ENCODE measurements at regions not wholly inside any gene's neighbourhood (a gene's known extent, or its start where the extent isn't known, plus 50 kb on each side); places are given as distances from the start of the nearest gene placed in this dataset.

GRCh38 chr14:87161502-87161901 is 831.5 kb downstream of the GALC start:
- DNase-seq (ENCODE audit: low read depth) = no peak

GRCh38 chr14:87160989-87161388 is 832.0 kb downstream of the GALC start:
- DNase-seq (ENCODE audit: low read depth) = no peak

- DNase-seq (ENCODE audit: low read depth) = no peak
Observed at GRCh38 chr14:87158283-87158682, 834.7 kb downstream of the GALC start.

- no peak for DNase-seq (ENCODE audit: low read depth)
Observed at GRCh38 chr14:87156878-87157277, 836.1 kb downstream of the GALC start.

GRCh38 chr14:87155856-87156488 is 837.0 kb downstream of the GALC start:
- no peak for DNase-seq (ENCODE audit: low read depth)

GRCh38 chr14:87153901-87154300 is 839.1 kb downstream of the GALC start:
- no peak for DNase-seq (ENCODE audit: low read depth)

GRCh38 chr14:87153391-87153790 is 839.6 kb downstream of the GALC start:
- DNase-seq (ENCODE audit: low read depth) = no peak

- no peak for DNase-seq (ENCODE audit: low read depth)
Observed at GRCh38 chr14:87152693-87153092, 840.3 kb downstream of the GALC start.

- DNase-seq (ENCODE audit: low read depth) = peak; percentile 91
Observed at GRCh38 chr14:87149583-87150354, 843.2 kb downstream of the GALC start.

- peak; percentile 44 for DNase-seq (ENCODE audit: low read depth)
Observed at GRCh38 chr14:87148655-87149054, 844.3 kb downstream of the GALC start.

- DNase-seq (ENCODE audit: low read depth) = no peak
Observed at GRCh38 chr14:87142551-87143211, 850.3 kb downstream of the GALC start.

- DNase-seq (ENCODE audit: low read depth) = no peak
Observed at GRCh38 chr14:87141801-87142200, 851.2 kb downstream of the GALC start.

GRCh38 chr14:87139299-87139698 is 853.7 kb downstream of the GALC start:
- DNase-seq (ENCODE audit: low read depth) = no peak

- DNase-seq (ENCODE audit: low read depth) = peak; percentile 77
Observed at GRCh38 chr14:87133073-87133801, 859.7 kb downstream of the GALC start.

GRCh38 chr14:87131879-87132278 is 861.1 kb downstream of the GALC start:
- no peak for DNase-seq (ENCODE audit: low read depth)

- DNase-seq (ENCODE audit: low read depth) = no peak
Observed at GRCh38 chr14:87122166-87122565, 870.8 kb downstream of the GALC start.

- no peak for DNase-seq (ENCODE audit: low read depth)
Observed at GRCh38 chr14:87121716-87122115, 871.3 kb downstream of the GALC start.

GRCh38 chr14:87115234-87115633 is 877.7 kb downstream of the GALC start:
- DNase-seq (ENCODE audit: low read depth) = no peak

GRCh38 chr14:87113286-87113685 is 879.7 kb downstream of the GALC start:
- DNase-seq (ENCODE audit: low read depth) = no peak

- no peak for DNase-seq (ENCODE audit: low read depth)
Observed at GRCh38 chr14:87111741-87112140, 881.2 kb downstream of the GALC start.

- DNase-seq (ENCODE audit: low read depth) = peak; percentile 3
Observed at GRCh38 chr14:87111126-87111525, 881.9 kb downstream of the GALC start.

- no peak for DNase-seq (ENCODE audit: low read depth)
Observed at GRCh38 chr14:87109271-87109670, 883.7 kb downstream of the GALC start.

- DNase-seq (ENCODE audit: low read depth) = peak; percentile 73
Observed at GRCh38 chr14:87108726-87109125, 884.3 kb downstream of the GALC start.

All from fibroblast of gingiva (primary cell).